Superior temporal gyrus (tissue), 1 donor: ENCODE measurements at regions not wholly inside any gene's neighbourhood (a gene's known extent, or its start where the extent isn't known, plus 50 kb on each side); places are given as distances from the start of the nearest gene placed in this dataset.
"Not testable (repeated sequence)": the region's sequence is repeated elsewhere in the genome, so short reads cannot be mapped to it uniquely, and the experiment has no call there.

Experiments
- DNase-seq: peaks from one replicate; pipeline ENCODE4 v3.0.0-alpha.2; 2016; ENCODE audit errors: extremely low spot score

DNA sequence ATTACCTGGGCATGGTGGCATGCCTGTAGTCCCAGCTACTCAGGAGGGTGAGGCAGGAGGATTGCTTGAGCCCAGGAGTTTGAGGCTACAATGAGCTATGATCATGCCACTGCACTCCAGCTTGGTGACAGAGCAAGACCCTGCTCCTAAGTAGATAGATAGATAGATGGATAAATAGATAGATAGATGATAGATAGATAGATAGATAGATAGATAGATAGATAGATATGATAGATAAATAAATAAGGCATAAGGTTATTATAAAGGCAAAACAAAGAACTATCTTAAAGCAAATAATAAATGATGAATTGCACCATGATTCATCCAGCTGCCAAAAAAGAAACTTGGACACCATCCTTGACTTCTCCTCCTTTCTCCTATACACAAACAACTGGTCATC lies 82.0 kb upstream of the DLX6 start:
- not testable (repeated sequence) for DNase-seq

DNA sequence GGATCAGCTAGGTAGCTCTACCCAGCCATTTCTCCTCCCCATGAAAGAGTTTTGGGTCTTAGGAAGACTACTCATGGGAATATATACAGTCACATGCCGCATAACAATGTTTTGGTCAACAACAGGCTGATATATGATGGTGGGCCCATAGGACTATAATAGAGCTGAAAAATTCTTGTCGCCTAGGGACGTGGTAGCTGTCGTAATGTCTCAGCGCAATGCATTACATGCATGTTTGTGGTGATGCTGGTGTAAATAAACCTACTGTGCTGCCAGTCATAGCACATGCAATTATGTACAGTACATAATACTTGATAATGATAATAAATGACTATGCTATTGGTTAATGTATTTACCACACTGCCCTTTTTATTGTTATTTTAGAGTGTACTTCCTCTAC lies 78.2 kb upstream of the DLX6 start:
- no peak for DNase-seq

DNA sequence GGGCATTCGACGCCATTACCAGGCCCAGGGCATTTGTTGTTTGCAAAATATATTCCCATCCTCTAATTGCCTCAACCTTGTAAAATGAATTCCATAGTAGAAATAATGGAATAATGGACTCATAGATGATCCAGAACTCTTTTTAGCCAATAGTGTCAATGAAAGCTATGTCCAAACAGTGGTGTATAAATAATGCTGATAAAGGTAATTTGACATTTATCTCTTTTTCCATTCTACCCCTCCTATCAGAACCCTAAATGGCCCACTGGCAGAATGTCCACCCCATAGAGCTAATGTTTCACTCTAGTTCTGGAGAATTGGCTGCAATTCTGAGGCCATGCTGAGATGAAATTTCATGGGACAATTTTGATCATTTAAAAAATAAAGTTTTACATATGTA lies 76.4 kb upstream of the DLX6 start:
- no peak for DNase-seq

DNA sequence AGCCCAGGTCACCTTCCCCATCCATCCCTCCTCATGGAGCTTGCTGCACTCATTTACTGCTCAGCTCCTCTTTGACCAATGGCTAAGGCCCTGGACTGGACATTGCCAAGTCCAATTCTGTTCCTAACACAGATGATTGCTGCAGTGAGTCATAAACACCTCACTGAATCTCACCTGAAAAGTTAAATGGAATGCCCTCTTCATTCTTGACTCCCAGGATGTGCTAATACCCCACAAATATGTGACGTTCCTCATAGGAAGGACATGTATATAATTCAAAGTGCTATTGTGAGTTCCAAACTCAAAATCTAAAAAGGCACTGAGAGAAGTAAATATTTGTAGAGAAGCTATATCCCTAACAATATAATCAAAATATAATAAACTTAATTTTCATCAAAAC lies 73.5 kb upstream of the DLX6 start:
- no peak for DNase-seq

DNA sequence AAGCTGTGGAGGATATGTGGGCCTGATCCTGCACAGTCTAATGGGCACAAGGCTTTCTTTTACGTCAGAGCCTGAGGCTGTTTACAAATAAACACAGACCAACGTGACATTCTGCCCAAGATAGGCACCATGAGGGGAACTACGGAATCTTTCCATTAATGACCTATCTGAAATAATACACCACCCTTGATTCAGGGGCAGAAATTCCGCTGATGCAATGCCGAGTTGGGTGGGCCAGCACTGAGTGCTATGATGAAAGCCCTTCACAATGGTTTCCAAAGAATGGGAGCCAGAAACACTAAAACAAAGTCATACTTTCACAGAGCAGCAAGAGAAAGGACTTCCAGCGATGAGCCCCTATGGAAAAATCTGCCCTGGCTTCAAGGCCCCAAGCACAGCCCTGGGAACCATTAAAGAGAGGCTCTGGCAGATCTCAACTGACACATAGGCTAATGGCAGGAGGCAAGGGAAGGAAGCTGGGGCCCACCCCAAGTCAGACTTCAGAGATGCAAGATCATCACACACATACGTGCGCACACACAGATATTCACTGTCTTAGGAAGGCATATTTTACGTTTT lies 72.2 kb upstream of the DLX6 start:
- DNase-seq = no peak

DNA sequence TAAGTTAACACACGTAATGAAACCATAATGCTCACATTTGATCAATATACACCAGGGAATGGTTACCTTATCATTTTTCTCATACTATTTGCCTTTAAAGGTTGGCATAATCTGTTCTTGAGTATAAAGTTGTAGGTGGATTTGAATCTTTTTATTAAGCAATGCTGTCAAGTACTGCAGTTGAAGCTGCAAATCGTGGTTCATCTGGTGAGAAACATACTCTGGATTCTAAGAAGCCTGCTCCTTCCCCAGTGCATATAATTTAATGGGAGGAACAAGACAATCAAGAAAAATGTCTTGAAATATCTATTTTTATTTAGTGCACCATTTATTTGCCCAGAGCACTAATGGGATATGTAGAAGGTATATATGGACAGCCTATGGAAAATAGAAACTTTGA lies 68.7 kb upstream of the DLX6 start:
- no peak for DNase-seq

DNA sequence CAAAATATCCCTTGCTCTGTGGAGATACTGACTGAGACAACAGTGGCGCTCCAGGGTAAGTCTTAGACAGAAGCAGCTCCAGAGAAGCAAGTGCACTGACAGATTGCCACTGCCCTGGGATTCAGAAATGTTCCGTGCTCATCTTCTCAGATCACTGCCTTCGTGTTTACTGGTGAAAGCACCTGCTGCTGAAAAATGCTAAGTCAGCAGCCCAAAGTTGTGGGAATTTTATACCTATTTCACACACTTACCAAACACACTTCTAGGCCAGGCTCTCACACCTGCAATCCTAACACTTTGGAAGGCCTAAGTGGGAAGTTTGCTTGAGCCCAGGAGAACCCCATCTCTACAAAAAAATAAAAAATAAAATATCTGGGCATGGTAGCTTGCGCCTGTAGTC lies 63.2 kb upstream of the DLX6 start:
- no peak for DNase-seq

DNA sequence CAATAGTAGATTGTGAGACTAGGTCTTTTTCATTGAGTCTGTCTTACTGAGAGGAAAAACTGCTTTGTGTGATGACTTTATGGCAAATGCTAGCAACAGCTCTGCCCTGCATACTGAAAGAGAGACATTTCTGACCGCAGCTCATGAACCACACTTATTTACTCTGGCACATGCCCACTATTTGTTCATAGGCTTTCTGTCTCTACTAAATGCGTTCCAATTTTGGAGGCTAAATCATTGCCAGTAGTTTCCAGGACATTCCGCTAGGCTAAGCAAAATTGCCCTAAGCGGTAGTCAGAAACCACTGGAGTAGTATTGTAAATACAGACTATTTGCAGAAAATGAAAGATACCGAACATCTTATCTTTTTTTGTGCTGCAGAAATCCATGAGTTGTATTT lies 55.6 kb upstream of the DLX6 start:
- DNase-seq = peak; percentile 22

DNA sequence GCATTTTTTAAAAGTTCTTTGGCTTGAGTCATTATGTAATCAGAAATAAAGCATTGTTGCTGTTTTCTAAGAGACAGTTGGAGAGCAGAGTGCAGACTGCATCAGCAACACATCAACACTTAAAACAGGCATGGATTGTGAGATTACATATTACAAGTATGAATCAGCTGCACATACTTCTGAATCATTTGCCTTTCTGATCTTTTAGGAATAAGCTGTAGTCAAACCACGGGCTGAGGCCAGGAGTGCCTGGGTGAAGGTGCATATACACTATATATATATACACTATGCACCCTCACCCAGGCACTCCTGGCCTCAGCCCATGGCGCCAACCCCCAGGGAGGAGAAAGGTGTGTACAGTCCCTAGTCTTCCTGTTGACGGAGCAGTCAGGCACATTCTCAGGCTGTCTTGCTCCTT lies 52.4 kb upstream of the DLX6 start:
- no peak for DNase-seq

DNA sequence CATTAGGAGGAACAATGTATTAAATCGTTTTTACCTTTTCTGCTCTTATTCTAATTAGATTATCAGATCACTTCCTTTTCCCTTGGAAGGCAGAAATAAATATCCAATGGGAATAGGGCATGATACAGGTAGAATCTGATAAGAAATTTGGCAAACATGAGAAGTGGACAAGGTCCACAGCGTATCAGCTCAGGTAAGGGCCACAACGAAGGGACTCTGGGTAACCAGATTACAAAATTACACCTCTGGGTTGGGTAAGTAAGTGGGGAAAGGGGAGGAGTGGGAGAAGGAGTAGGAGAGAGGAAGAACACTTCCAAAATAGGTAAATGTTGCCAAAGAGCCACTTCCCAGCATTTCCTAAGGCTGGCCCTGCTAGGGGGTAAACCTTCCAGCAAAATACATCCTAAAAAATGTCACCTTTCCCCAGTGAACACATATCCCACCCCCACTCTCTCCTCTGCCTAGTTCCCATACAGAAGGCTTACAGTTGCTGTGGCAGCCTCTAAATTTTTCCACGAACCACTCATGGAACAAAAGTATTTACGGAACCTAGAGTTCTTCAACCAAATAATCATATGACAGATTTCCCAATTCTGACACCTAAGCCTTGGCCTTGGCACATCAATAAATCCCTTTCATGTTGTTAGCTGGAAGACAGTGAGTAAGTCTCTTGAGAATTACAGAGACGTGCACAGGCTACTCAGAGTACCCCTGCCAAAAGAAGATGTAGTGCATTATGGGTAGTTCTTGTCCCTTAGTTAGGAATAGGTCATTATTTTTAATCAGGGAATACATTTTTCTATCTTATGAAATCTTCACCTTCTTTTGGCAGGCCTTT lies 51.5 kb upstream of the DLX6 start:
- DNase-seq = no peak
